A549 (cell line): ENCODE measurements at regions not wholly inside any gene's neighbourhood (a gene's known extent, or its start where the extent isn't known, plus 50 kb on each side); places are given as distances from the start of the nearest gene placed in this dataset.
"Not testable (repeated sequence)": the region's sequence is repeated elsewhere in the genome, so short reads cannot be mapped to it uniquely, and the experiment has no call there.

Source experiments
- ATAC-seq, 2 experiments: fragments of 200-7000 bp in 1 of 2; fragments of >200 bp in 1 of 2; cut with Nextera tagmentation in 1 of 2; cut with Tn5 transposase in 1 of 2; 3 replicates each; pipeline versions ENCODE4 v1.8.0 to v1.9.1; 2018 to 2020; ENCODE audit warnings: mild to moderate bottlenecking in 1 of 2, moderate library complexity in 1 of 2
- CTCF ChIA-PET: fragments of 300-600 bp; sonication (Branson Sonifier 250); formaldehyde crosslinking; extraction: SDS; loops from one replicate; lab custom pipeline; 2021; ENCODE audit warnings: antibody characterized with exemption, inconsistent platforms; lab: Yijun Ruan, JAX
- POLR2A ChIA-PET: fragments of 350-600 bp; formaldehyde crosslinking; extraction: SDS; loops from one replicate; lab custom pipeline; 2021; ENCODE audit warnings: antibody characterized with exemption, inconsistent platforms; lab: Yijun Ruan, JAX
- DNase-seq, 2 experiments: peaks; one replicate each; pipeline versions ENCODE4 v3.0.0 to v3.0.0-alpha.2; 2011 to 2016; ENCODE audit warnings: low read depth in 1 of 2, low spot score in 1 of 2
- FAIRE-seq: peaks from 2 replicates; lab custom pipeline; 2011; peaks lifted over from hg19 to GRCh38; lab: Jason Lieb, UNC
- H3K27ac ChIP-seq, 2 experiments: fragments of >200 bp; sonication (Bioruptor Twin); formaldehyde crosslinking; 3 replicates each; pipeline ENCODE4 v1.5.1; 2016 to 2017
- H3K4me1 ChIP-seq: fragments of >200 bp; sonication (Bioruptor Twin); formaldehyde crosslinking; 3 replicates; pipeline ENCODE4 v1.6.1; 2016
- H3K4me2 ChIP-seq: fragments of >200 bp; sonication (Bioruptor Twin); formaldehyde crosslinking; 3 replicates; pipeline ENCODE4 v1.6.1; 2016
- H3K4me3 ChIP-seq: fragments of >200 bp; sonication (Bioruptor Twin); formaldehyde crosslinking; 3 replicates; pipeline ENCODE4 v1.5.1; 2016
- H3K9me3 ChIP-seq: fragments of >200 bp; sonication (Bioruptor Twin); formaldehyde crosslinking; 3 replicates; pipeline ENCODE4 v1.6.1; 2016
- CHD4 ChIP-seq: fragments of 200-600 bp; sonication (generic); IDR thresholded peaks from 2 replicates; pipeline ENCODE4 v1.6.1; 2016; ENCODE audit warnings: antibody characterized with exemption, mild to moderate bottlenecking, borderline replicate concordance
- CTCF ChIP-seq: fragments of >200 bp; sonication (Bioruptor Twin); formaldehyde crosslinking; IDR thresholded peaks from 3 replicates; pipeline ENCODE4 v1.5.1; 2016
- E2F6 ChIP-seq: IDR thresholded peaks from 2 replicates; pipeline ENCODE4 v1.6.1; 2012; ENCODE audit warnings: low read depth, borderline replicate concordance
- JUNB ChIP-seq: fragments of >200 bp; sonication (Bioruptor Twin); formaldehyde crosslinking; IDR thresholded peaks from 2 replicates; pipeline ENCODE4 v1.6.1; 2016
- MAX ChIP-seq: IDR thresholded peaks from 2 replicates; pipeline ENCODE4 v1.6.1; 2012
- POLR2AphosphoS2 ChIP-seq: conservative IDR thresholded peaks from 2 replicates; pipeline ENCODE4 v1.6.1; 2012; ENCODE audit warnings: low read length, improper control_type of control experiment, inconsistent platforms
- ZFP36 ChIP-seq: fragments of 450-650 bp; IDR thresholded peaks from 2 replicates; pipeline ENCODE4 v1.6.1; 2014; ENCODE audit warnings: borderline replicate concordance; ENCODE audit not compliant: partially characterized antibody
- ZSCAN20 ChIP-seq: fragments of 250-450 bp; sonication (Bioruptor Pico); IDR thresholded peaks from 2 replicates; pipeline ENCODE4 v1.8.0; 2022; ENCODE audit warnings: mild to moderate bottlenecking, moderate library complexity
- WGBS: methylation state at CpG from one replicate; pipeline ENCODE4 v1.1.6; 2017; ENCODE audit errors: missing lambda C conversion rate; 5-methylcytosine and 5-hydroxymethylcytosine counted together
- TF ChIP-seq, protein P1 (sequence below): fragments of 450-650 bp; IDR thresholded peaks from 2 replicates; pipeline ENCODE4 v1.6.1; 2014; ENCODE audit warnings: antibody characterized with exemption
- TF ChIP-seq, protein P2 (sequence below): fragments of 150-350 bp; IDR thresholded peaks from 2 replicates; pipeline ENCODE4 v1.6.1; 2014; ENCODE audit warnings: low read depth, mild to moderate bottlenecking, low read length

- 28% methylated on average over 5 of the region's 5 CpGs for WGBS
- FAIRE-seq (no peak), DNase-seq (no peak), ATAC-seq (no peak)
- ChIA-PET POLR2A (no interaction called here), CTCF (interaction anchor here (1.0 to 1.6 kb wide), 2 partner anchors 11 to 12 kb away, joined by 3 to 8 read pairs; no protein-coding TSS in a partner anchor)
- Histone ChIP-seq H3K9me3 (no peaks in the 10 kb centered on the region), H3K4me2 (no peak overlapping the region), H3K4me1 (no peaks in the 10 kb centered on the region), H3K27ac (no peak overlapping the region), H3K4me3 (no peak overlapping the region)
- TF ChIP-seq JUNB (no peak), E2F6 (no peak), MAX (no peak)
- TF ChIP-seq, protein P1, sequence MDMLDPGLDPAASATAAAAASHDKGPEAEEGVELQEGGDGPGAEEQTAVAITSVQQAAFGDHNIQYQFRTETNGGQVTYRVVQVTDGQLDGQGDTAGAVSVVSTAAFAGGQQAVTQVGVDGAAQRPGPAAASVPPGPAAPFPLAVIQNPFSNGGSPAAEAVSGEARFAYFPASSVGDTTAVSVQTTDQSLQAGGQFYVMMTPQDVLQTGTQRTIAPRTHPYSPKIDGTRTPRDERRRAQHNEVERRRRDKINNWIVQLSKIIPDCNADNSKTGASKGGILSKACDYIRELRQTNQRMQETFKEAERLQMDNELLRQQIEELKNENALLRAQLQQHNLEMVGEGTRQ: no peak
Measured at GRCh38 chr5:69011910-69012309, 81.9 kb upstream of the SLC30A5 start.

DNA sequence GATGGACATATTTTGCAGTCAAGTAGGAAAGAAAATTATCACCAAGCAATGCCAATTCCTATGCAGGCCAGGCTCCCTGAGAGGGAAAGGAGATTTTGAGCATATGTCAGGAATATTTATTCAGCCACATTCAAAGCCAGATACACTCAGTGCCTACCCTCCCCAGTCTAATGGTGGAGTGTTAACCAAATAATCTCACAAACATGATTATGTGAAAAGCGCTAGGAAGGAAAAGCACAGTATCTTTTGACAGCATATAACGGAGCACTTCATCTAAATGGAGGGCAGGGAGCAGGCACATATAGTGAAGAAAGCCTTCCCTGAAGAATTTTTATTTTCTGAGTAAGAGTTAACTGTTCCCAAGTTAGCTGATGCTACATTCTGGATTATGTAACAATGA lies 80.3 kb upstream of the SLC30A5 start:
- DNase-seq (no peak), ATAC-seq (no peak), FAIRE-seq (no peak)
- Histone ChIP-seq H3K27ac (no peak overlapping the region), H3K4me2 (no peak overlapping the region), H3K4me3 (no peak overlapping the region), H3K9me3 (no peaks in the 10 kb centered on the region), H3K4me1 (no peaks in the 10 kb centered on the region)
- TF ChIP-seq CTCF (no peak), ZFP36 (no peak), ZSCAN20 (CRISPR knock-in tag) (no peak), CHD4 (no peak)
- TF ChIP-seq, protein P2, sequence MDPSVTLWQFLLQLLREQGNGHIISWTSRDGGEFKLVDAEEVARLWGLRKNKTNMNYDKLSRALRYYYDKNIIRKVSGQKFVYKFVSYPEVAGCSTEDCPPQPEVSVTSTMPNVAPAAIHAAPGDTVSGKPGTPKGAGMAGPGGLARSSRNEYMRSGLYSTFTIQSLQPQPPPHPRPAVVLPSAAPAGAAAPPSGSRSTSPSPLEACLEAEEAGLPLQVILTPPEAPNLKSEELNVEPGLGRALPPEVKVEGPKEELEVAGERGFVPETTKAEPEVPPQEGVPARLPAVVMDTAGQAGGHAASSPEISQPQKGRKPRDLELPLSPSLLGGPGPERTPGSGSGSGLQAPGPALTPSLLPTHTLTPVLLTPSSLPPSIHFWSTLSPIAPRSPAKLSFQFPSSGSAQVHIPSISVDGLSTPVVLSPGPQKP: no peak
- WGBS: 58% methylated on average over 2 of the region's 2 CpGs
- ChIA-PET POLR2A (no interaction called here), CTCF (interaction anchor here (1.1 kb wide), 1 partner anchor 29 kb away, joined by 5 read pairs; no protein-coding TSS in a partner anchor)

DNA sequence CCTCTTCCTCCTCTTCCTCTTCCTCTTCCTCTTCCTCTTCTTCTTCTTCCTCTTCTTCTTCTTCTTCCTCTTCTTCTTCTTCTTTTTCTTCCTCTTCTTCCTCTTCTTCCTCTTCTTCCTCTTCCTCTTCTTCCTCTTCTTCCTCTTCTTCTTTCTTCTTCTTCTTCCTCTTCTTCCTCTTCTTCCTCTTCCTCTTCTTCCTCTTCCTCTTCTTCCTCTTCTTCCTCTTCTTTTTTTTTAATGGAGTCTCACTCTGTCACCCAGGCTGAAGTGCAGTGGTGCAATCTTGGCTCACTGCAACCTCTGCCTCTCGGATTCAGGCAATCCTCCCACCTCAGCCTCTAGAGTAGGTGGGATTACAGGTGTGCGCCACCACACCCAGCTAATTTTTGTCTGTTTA lies 79.8 kb upstream of the SLC30A5 start:
- H3K4me2 ChIP-seq, DNase-seq, H3K4me3 ChIP-seq, H3K27ac ChIP-seq, POLR2A ChIA-PET, ATAC-seq, H3K4me1 ChIP-seq, FAIRE-seq, H3K9me3 ChIP-seq: not testable (repeated sequence)
- 40% methylated on average over 2 of the region's 2 CpGs for WGBS
- CTCF ChIA-PET: interaction anchor here (1.1 kb wide), 1 partner anchor 29 kb away, joined by 5 read pairs; no protein-coding TSS in a partner anchor

DNA sequence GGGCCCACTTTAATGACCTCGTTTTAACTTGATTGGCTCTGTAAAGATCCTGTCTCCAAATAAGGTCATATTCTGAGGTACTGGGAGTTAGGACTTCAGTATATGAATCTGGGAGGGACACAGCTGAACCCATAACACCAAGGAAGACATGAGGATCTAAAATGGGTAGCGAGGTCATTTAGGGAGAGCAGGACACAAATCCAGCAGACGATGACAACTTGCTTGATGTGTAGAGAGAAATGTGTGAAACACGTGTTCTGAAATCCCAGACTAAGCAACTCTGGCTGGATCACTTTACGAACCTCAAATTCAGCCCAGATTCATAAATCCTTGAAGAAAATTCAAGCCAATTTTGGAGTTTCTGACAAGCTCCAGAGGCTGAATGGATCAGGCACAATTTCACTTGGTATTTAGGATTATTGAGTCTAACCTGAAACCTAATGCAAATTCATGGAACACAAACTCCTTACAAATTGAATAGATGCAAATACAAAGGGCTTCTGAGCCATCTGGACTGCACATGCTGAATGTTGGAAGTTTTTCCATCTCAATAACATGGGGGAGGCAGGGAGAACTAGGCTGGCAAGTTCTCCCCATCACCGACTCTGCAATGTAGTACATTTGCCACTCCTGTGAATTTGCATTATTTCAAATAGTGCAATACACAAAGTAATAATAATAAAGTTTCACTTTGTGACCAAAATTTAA lies 74.0 kb upstream of the SLC30A5 start:
- H3K9me3 ChIP-seq: no peaks in the 10 kb centered on the region
- ChIA-PET POLR2A (no interaction called here), CTCF (no interaction called here)
- no peak for TF ChIP-seq POLR2AphosphoS2
- H3K4me1 ChIP-seq: no peaks in the 10 kb centered on the region
- FAIRE-seq (no peak), ATAC-seq (no peak), DNase-seq (no peak)
- no peak overlapping the region for H3K27ac ChIP-seq
- H3K4me2 ChIP-seq: no peak overlapping the region
- no peak overlapping the region for H3K4me3 ChIP-seq
- WGBS: 18% methylated on average over 6 of the region's 6 CpGs
